CD4-positive, alpha-beta T cell (primary cell): ENCODE measurements at regions not wholly inside any gene's neighbourhood (a gene's known extent, or its start where the extent isn't known, plus 50 kb on each side); places are given as distances from the start of the nearest gene placed in this dataset.

Source experiments
- ATAC-seq: fragments of 200-7000 bp; cut with Tn5 transposase; one replicate; pipeline ENCODE4 v1.10.0; 2022; ENCODE audit warnings: mild to moderate bottlenecking; ENCODE audit not compliant: poor library complexity
- CTCF ChIA-PET: fragments of 350-600 bp; sonication (Branson Sonifier 250); formaldehyde crosslinking; loops from one replicate; lab custom pipeline; 2021; ENCODE audit warnings: antibody characterized with exemption, inconsistent platforms; lab: Charles Lee
- POLR2A ChIA-PET: fragments of 350-600 bp; sonication (Branson Sonifier 250); formaldehyde crosslinking; loops from one replicate; lab custom pipeline; 2021; ENCODE audit warnings: antibody characterized with exemption, inconsistent platforms; lab: Charles Lee
- DNase-seq, 14 experiments: peaks; one replicate each; pipeline ENCODE4 v3.0.0-alpha.2; 2013 to 2020; ENCODE audit warnings: mixed read lengths in 2 of 14
- H3K27ac ChIP-seq, 2 donors: one replicate each; pipeline versions ENCODE4 v1.5.1 to v1.7.0; 2013; ENCODE audit warnings: low read length in 2 of 2, low read depth in 1 of 2, mild to moderate bottlenecking in 1 of 2
- H3K27me3 ChIP-seq, 2 experiments: 1 replicate in 1 of 2; 2 replicates in 1 of 2; pipeline versions ENCODE4 v1.6.1 to v1.7.0; 2013; ENCODE audit warnings: low read length in 2 of 2, control low read depth in 1 of 2, mild to moderate bottlenecking in 1 of 2, moderate library complexity in 1 of 2; ENCODE audit not compliant: insufficient read depth in 2 of 2, control insufficient read depth in 1 of 2
- H3K36me3 ChIP-seq: one replicate; pipeline ENCODE4 v1.6.1; 2013; ENCODE audit warnings: low read length, control low read depth; ENCODE audit not compliant: insufficient read depth
- H3K4me1 ChIP-seq: one replicate; pipeline ENCODE4 v1.6.1; 2013; ENCODE audit warnings: low read length, control low read depth; ENCODE audit not compliant: insufficient read depth
- H3K4me3 ChIP-seq: one replicate; pipeline ENCODE4 v1.5.1; 2013; ENCODE audit warnings: mild to moderate bottlenecking, low read length, moderate library complexity
- H3K9me3 ChIP-seq, 2 experiments: 1 replicate in 1 of 2; 2 replicates in 1 of 2; pipeline versions ENCODE4 v1.6.1 to v1.7.0; 2013; ENCODE audit warnings: low read length in 2 of 2, mild to moderate bottlenecking in 2 of 2, control low read depth in 1 of 2, moderate library complexity in 1 of 2; ENCODE audit not compliant: control insufficient read depth in 1 of 2, insufficient read depth in 1 of 2
- H3K27ac Mint-ChIP-seq: one replicate; pipeline ENCODE4 v1.8.0; 2020; ENCODE audit warnings: mixed read lengths
- H3K27me3 Mint-ChIP-seq: one replicate; pipeline ENCODE4 v1.8.0; 2021; ENCODE audit warnings: mixed read lengths
- H3K36me3 Mint-ChIP-seq: one replicate; pipeline ENCODE4 v1.8.0; 2021; ENCODE audit warnings: low read depth, mixed read lengths
- H3K4me1 Mint-ChIP-seq: one replicate; pipeline ENCODE4 v1.8.0; 2021; ENCODE audit warnings: low read depth, mixed read lengths
- H3K4me3 Mint-ChIP-seq: one replicate; pipeline ENCODE4 v1.8.0; 2020; ENCODE audit warnings: mild to moderate bottlenecking, mixed read lengths
- H3K9me3 Mint-ChIP-seq: one replicate; pipeline ENCODE4 v1.8.0; 2020; ENCODE audit warnings: mixed read lengths
- CTCF ChIP-seq: fragments of 200-600 bp; IDR thresholded peaks from one replicate; pipeline ENCODE4 v1.8.0; 2022; ENCODE audit warnings: antibody characterized with exemption, mild to moderate bottlenecking
- intact Hi-C, 2 experiments: fragments of 100-400 bp; cut with DNase I in 1 of 2; cut with micrococcal nuclease in 1 of 2; formaldehyde crosslinking; loops; one replicate each; pipeline versions ENCODE4 v1.15.1 to v1.9.0; 2023 to 2025; cut with DNase I, micrococcal nuclease

- Mint-ChIP-seq H3K36me3 (no peaks in the 10 kb centered on the region), H3K4me1 (peaks cover 6% of the 10 kb centered on the region), H3K4me3 (no peak overlapping the region), H3K27me3 (no peaks in the 10 kb centered on the region), H3K9me3 (no peaks in the 10 kb centered on the region), H3K27ac (no peak overlapping the region)
- intact Hi-C loops, result no loop called here
- peaks cover 0 to 8% of the 10 kb centered on the region in 2 experiments for H3K9me3 ChIP-seq
- ChIA-PET CTCF (no interaction called here), POLR2A (no interaction called here)
- no peak overlapping the region for H3K27ac ChIP-seq
- DNase-seq, result no peak
- H3K36me3 ChIP-seq, result no peaks in the 10 kb centered on the region
- no peak for TF ChIP-seq CTCF
- ATAC-seq, result no peak
- no peaks in the 10 kb centered on the region for H3K4me1 ChIP-seq
- no peak overlapping the region for H3K4me3 ChIP-seq
- H3K27me3 ChIP-seq, result no peaks in the 10 kb centered on the region
Measured at GRCh38 chr3:152147748-152148147, 121.0 kb upstream of the MBNL1 start.

GRCh38 chr3:152148579-152148978 lies 120.2 kb upstream of the MBNL1 start:
- Histone ChIP-seq H3K27ac (no peak overlapping the region), H3K36me3 (no peaks in the 10 kb centered on the region), H3K27me3 (no peaks in the 10 kb centered on the region), H3K9me3 (peaks cover 0 to 12% of the 10 kb centered on the region in 2 experiments), H3K4me3 (no peak overlapping the region), H3K4me1 (no peaks in the 10 kb centered on the region)
- Mint-ChIP-seq H3K27ac (no peak overlapping the region), H3K4me1 (peaks cover 6% of the 10 kb centered on the region), H3K27me3 (no peaks in the 10 kb centered on the region), H3K9me3 (no peaks in the 10 kb centered on the region), H3K36me3 (no peaks in the 10 kb centered on the region), H3K4me3 (no peak overlapping the region)
- CTCF ChIA-PET, result no interaction called here
- ATAC-seq, result no peak
- POLR2A ChIA-PET, result no interaction called here
- DNase-seq, result no peak
- intact Hi-C loops, result no loop called here
- TF ChIP-seq CTCF, result no peak

- H3K27ac Mint-ChIP-seq, result no peak overlapping the region
- no peaks in the 10 kb centered on the region for H3K9me3 Mint-ChIP-seq
- H3K4me1 Mint-ChIP-seq, result peaks cover 6% of the 10 kb centered on the region
- peaks cover 0 to 12% of the 10 kb centered on the region in 2 experiments for H3K9me3 ChIP-seq
- intact Hi-C loops, result no loop called here
- no peaks in the 10 kb centered on the region for H3K27me3 Mint-ChIP-seq
- H3K4me3 Mint-ChIP-seq, result no peak overlapping the region
- ATAC-seq (no peak), DNase-seq (no peak)
- H3K4me3 ChIP-seq, result no peak overlapping the region
- no peak overlapping the region for H3K27ac ChIP-seq
- H3K27me3 ChIP-seq, result no peaks in the 10 kb centered on the region
- H3K36me3 ChIP-seq, result no peaks in the 10 kb centered on the region
- ChIA-PET CTCF (interaction anchor here (1.5 kb wide), 1 partner anchor 10 kb away, joined by 3 read pairs; no protein-coding TSS in a partner anchor), POLR2A (no interaction called here)
- no peaks in the 10 kb centered on the region for H3K36me3 Mint-ChIP-seq
- H3K4me1 ChIP-seq, result no peaks in the 10 kb centered on the region
- no peak for TF ChIP-seq CTCF
Measured at GRCh38 chr3:152149832-152150231, 118.9 kb upstream of the MBNL1 start.
